H1 (cell line): ENCODE measurements at regions not wholly inside any gene's neighbourhood (a gene's known extent, or its start where the extent isn't known, plus 50 kb on each side); places are given as distances from the start of the nearest gene placed in this dataset.

ENCODE experiments used
- BRCA1 ChIP-seq: IDR thresholded peaks from 2 replicates; pipeline ENCODE4 v1.6.1; 2012; ENCODE audit warnings: low read depth, low read length, improper control_type of control experiment
- MAX ChIP-seq: IDR thresholded peaks from 2 replicates; pipeline ENCODE4 v1.6.1; 2012; ENCODE audit warnings: inconsistent platforms
- PHF8 ChIP-seq: fragments of 200-600 bp; sonication (generic); conservative IDR thresholded peaks from 2 replicates; pipeline ENCODE4 v1.7.1; 2012; ENCODE audit warnings: low read depth, mild to moderate bottlenecking, inconsistent platforms, low read length, moderate library complexity
- RFX5 ChIP-seq: IDR thresholded peaks from 2 replicates; pipeline ENCODE4 v1.6.1; 2011; ENCODE audit warnings: low read depth, low read length, improper control_type of control experiment, borderline replicate concordance
- SAP30 ChIP-seq: fragments of 300-600 bp; sonication (generic); IDR thresholded peaks from 2 replicates; pipeline ENCODE4 v1.7.1; 2012; ENCODE audit warnings: low read length, moderate library complexity, mild to moderate bottlenecking, inconsistent platforms; ENCODE audit not compliant: insufficient read depth, insufficient replicate concordance
- SIN3A ChIP-seq, 2 experiments: IDR thresholded peaks in 1 of 2; conservative IDR thresholded peaks in 1 of 2; 2 replicates each; pipeline ENCODE4 v1.6.1; 2011 to 2012; ENCODE audit warnings: low read length in 2 of 2, improper control_type of control experiment in 1 of 2, low read depth in 1 of 2, mild to moderate bottlenecking in 1 of 2

- TF ChIP-seq PHF8 (no peak), SAP30 (no peak), SIN3A (conservative IDR thresholded peaks at IDR 0.05 in 1 of 2, IDR thresholded peaks at IDR 0.05 in 1 of 2; ENCODE audit: low read depth in 1 of 2, low read length in 2 of 2) (no peak), BRCA1 (no peak), MAX (no peak), RFX5 (no peak)
Observed at GRCh38 chr1:109824349-109825115, 60.8 kb upstream of the EPS8L3 start (continued).
